ENCODE measurements at regions not wholly inside any gene's neighbourhood (a gene's known extent, or its start where the extent isn't known, plus 50 kb on each side); places are given as distances from the start of the nearest gene placed in this dataset.

DNA sequence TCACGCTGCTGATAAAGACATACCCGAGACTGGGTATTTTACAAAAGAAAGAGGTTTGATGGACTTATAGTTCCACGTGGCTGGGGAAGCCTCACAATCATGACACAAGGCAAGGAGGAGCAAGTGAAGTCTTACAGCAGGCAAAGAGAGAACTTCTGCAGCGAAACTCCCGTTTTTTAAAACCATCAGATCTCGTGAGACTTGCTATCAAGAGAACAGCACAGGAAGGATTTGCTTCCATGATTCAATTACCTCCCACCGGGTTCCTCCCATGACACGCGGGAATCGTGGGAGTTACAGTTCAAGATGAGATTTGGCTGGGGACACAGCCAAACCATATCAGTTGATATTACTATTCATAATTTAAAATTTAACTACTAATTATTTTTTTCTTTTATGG lies 157.3 kb upstream of the ATXN1 start:
- TF ChIP-seq CTCF (conservative IDR thresholded peaks at IDR 0.05; ENCODE audit: low read length) (no peak), EZH2phosphoT487 (IDR thresholded peaks at IDR 0.05; ENCODE audit: borderline replicate concordance, low read depth, low read length) (no peak)
